Fibroblast of mammary gland (primary cell): ENCODE measurements at regions not wholly inside any gene's neighbourhood (a gene's known extent, or its start where the extent isn't known, plus 50 kb on each side); places are given as distances from the start of the nearest gene placed in this dataset.
A peak's percentile ranks its signal among the peaks of the same experiment; 100 is the strongest.

ENCODE experiments used
- DNase-seq: peaks from one replicate; pipeline ENCODE4 v3.0.0-alpha.2; 2010; ENCODE audit warnings: low read depth
- H3K4me3 ChIP-seq: 2 replicates; pipeline ENCODE4 v1.5.1; 2011; ENCODE audit warnings: low read depth, mild to moderate bottlenecking, low read length, moderate library complexity; ENCODE audit not compliant: control insufficient read depth
- TF ChIP-seq, protein P1 (sequence below): conservative IDR thresholded peaks from 2 replicates; pipeline ENCODE4 v1.5.1; 2011; ENCODE audit warnings: low read depth, low read length, inconsistent platforms; ENCODE audit not compliant: control insufficient read depth, insufficient read depth

DNA sequence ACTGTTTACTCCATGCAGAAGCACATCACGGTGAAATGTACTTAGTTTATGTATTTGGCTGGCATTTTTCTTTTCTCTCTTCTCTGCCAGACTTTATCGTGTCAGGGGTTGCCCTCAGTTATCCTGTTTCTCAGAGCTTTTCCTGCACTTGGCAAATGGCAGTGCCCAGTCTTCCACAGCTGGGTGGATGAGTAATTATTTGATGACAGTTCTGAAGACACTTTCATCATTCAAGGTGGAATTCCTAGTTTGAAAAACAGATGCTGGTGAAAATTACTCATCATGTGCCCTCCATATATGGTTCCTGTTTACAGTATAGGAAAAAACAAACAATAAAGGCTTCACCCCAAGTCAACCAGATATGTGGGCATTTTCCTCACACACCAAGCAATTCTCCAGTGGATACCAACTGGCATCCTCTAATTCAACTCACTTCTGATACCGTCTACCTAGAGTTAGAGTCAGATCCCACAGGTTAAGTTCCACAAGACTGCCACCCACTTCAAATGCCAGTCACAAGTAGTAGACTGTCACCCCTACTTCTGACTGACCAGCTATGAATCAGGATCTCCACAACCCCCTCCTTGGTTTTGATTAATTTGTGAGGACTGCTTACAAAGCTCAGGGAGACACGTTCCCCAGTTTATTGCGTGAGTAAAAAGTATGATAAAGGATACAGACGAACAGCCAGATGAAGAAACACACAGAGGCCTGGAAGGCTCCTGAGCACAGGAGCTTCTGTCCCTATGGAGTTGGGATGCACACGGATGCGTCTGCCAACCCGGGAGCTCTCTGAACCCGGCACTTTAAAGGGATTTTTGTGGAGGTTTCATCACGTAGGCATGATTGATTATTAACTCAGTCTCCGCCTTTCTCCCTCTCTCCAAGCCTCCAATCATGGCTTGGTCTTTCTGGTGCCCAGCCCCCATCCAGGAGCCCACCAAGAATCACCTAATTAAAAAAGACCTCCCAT is 72.9 kb downstream of the CLDN34 start:
- DNase-seq: peak; percentile 48

DNA sequence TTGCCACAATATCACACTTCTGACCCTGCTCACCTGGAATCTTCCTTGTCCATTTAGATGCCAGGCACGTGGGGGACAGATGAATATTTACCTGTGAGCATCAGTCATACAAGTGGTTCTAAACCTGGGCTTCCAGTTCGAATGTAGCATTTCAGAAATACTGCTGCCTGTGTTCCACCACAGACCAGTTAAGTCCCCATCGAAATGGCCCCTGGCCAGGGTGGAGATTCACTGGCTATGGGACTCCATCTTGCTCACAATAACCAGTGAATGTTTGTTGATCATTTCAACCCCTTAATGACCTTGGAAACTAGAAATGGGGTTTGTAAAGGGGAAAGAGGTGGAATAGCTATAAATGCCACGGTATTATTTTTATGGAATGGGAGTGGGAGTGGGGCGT is 73.8 kb downstream of the CLDN34 start:
- TF ChIP-seq, protein P1, sequence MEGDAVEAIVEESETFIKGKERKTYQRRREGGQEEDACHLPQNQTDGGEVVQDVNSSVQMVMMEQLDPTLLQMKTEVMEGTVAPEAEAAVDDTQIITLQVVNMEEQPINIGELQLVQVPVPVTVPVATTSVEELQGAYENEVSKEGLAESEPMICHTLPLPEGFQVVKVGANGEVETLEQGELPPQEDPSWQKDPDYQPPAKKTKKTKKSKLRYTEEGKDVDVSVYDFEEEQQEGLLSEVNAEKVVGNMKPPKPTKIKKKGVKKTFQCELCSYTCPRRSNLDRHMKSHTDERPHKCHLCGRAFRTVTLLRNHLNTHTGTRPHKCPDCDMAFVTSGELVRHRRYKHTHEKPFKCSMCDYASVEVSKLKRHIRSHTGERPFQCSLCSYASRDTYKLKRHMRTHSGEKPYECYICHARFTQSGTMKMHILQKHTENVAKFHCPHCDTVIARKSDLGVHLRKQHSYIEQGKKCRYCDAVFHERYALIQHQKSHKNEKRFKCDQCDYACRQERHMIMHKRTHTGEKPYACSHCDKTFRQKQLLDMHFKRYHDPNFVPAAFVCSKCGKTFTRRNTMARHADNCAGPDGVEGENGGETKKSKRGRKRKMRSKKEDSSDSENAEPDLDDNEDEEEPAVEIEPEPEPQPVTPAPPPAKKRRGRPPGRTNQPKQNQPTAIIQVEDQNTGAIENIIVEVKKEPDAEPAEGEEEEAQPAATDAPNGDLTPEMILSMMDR: no peak
- DNase-seq: no peak
- no peak overlapping the region for H3K4me3 ChIP-seq

More for the DNA sequence above, 72.9 kb downstream of the CLDN34 start:
- TF ChIP-seq, protein P1: no peak
- H3K4me3 ChIP-seq: no peak overlapping the region

DNA sequence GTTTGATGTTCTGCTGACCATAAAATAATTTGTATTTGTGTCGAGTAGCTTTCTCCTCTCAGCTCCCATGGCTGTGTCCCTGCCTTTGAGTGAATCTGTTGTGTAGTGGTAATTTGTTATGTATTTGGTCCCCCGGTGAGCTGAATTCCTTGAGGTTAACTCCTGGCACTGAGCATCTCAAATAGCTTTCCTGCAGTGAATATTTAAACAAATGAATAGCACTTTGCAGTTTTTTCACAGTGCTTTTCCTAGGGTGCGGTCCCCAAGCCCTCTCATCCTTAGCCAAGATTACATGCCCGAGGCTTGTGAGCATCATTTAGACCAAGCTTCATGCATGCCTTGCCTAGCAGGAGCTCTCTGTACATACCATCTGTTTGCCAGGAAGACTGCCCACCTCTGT is 74.2 kb downstream of the CLDN34 start:
- H3K4me3 ChIP-seq: no peak overlapping the region
- TF ChIP-seq, protein P1: no peak
- no peak for DNase-seq

DNA sequence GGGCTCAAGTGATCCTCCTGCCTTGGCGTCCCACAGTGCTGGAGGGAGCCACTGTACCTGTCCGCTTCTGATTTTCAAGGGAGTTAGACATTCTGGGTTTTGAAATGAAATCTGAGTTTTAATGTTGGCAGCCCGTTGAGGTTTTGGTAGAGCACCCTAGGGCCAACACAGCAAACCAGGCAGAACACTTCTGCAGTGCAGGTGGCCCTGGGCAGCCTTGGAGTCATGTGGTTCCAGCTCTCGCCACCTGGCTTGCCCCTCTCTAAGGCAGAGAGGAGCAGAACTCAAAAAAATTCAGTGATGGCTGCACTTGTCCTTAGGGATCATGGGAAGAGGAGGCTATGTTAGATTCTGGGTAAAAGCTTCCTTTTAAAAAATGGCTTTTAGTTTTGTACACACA is 74.9 kb downstream of the CLDN34 start:
- no peak overlapping the region for H3K4me3 ChIP-seq
- TF ChIP-seq, protein P1: no peak
- no peak for DNase-seq

DNA sequence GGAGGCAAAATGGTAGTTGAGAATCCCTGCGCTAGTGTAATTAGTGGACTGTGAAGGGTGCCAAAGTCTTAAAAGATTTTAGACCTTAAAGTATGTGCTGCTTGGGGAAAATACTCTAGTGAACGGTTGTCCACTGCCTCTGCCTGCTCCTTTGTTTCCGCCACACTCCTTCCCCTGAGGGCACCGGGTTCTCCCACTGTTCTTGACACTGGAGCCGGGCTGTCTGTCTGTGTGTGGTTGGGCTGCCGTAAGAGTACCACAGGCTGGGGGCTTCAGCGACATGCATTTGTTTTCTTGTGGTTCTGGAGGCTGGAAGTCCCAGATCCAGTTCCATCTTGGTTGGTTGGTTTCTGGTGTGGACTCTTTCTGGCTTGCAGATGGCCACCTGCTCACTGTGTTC is 76.2 kb downstream of the CLDN34 start:
- TF ChIP-seq, protein P1: no peak
- DNase-seq: no peak
- H3K4me3 ChIP-seq: no peak overlapping the region

DNA sequence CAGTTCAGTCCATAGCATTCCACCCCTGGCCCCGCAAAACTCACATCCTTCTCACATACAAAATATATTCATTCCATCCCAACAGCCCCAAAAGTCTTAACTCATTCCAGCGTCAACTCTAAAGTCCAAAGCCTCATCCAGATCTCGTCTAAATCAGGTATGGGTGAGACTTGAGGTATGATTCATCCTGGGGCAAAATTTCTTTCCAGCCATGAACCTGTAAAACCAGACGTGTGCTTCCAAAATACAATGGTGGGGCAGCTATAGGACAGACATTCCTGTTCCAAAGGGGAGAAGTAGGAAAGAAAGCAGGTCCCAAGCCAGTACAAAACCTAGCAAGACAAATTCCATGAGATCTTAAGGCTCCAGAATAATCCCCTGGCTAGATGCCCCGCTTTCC is 76.9 kb downstream of the CLDN34 start:
- TF ChIP-seq, protein P1: no peak
- no peak overlapping the region for H3K4me3 ChIP-seq
- no peak for DNase-seq
